Dendritic cell treated with granulocyte-macrophage colony-stimulating factor and Interleukin-4, amounts not matched to agents 40 ng/mL and 50 ng/mL, for 4 days (primary cell): ENCODE measurements at regions not wholly inside any gene's neighbourhood (a gene's known extent, or its start where the extent isn't known, plus 50 kb on each side); places are given as distances from the start of the nearest gene placed in this dataset.

Experiments used
- H3K27ac Mint-ChIP-seq: one replicate; pipeline ENCODE4 v1.8.0; 2022; ENCODE audit warnings: mild to moderate bottlenecking, mixed read lengths
- H3K27me3 Mint-ChIP-seq: one replicate; pipeline ENCODE4 v1.8.0; 2022; ENCODE audit warnings: mild to moderate bottlenecking, mixed read lengths
- H3K36me3 Mint-ChIP-seq: one replicate; pipeline ENCODE4 v1.8.0; 2022; ENCODE audit warnings: low read depth, mixed read lengths
- H3K4me1 Mint-ChIP-seq: one replicate; pipeline ENCODE4 v1.8.0; 2022; ENCODE audit warnings: low read depth, mixed read lengths
- H3K4me3 Mint-ChIP-seq: one replicate; pipeline ENCODE4 v1.8.0; 2022; ENCODE audit warnings: mild to moderate bottlenecking, moderate library complexity, mixed read lengths
- H3K9me3 Mint-ChIP-seq: one replicate; pipeline ENCODE4 v1.8.0; 2022; ENCODE audit warnings: mixed read lengths
- intact Hi-C: fragments of 100-400 bp; cut with micrococcal nuclease; formaldehyde crosslinking; loops from one replicate; pipeline ENCODE4 v1.15.0; 2022

DNA sequence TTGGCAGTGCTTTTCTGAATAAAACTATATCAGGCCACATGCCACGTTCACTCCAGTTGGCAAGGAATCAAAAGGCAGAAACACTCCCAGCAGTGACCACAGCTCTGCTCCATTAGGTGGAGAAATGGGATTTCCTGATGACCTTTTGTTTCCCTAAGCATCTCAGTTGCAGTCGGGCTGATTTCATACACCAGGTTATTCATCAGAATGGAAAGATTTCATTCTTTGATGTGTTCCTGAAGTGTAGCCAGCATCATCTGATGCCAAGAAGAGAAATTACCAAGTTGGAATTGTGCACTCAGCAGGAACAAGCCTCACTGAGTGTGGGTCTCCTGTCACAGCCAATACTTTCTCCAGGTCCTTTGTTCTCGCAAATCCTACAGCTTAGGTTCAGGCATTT lies 193.7 kb downstream of the SPATA18 start:
- Mint-ChIP-seq H3K36me3 (no peaks in the 10 kb centered on the region), H3K4me3 (no peak overlapping the region), H3K9me3 (peaks cover 14% of the 10 kb centered on the region), H3K27ac (no peak overlapping the region), H3K4me1 (no peaks in the 10 kb centered on the region), H3K27me3 (no peaks in the 10 kb centered on the region)
- intact Hi-C loops: loop anchor here (10.0 kb wide), 1 partner anchor 60 kb away; no protein-coding TSS in a partner anchor

DNA sequence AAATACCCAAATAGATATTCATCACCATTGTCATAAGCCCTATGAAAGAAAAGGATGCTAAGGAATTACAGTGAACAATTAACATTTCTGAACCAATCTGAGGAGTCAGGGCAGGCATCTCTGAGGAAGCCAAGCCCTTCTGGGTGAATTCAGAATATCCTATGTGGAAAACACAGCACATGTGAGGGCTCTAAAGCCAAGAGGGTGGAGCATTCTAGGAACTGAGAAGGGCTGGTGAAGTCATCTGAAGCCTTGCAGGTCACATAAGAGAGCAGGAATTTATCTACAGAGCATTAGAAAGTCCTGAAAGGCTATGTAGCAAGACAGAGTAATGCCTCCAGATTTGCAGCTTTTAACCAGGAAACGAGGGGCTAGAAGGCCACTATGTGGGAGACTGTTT lies 195.7 kb downstream of the SPATA18 start:
- Mint-ChIP-seq H3K4me1 (no peaks in the 10 kb centered on the region), H3K4me3 (no peak overlapping the region), H3K27me3 (no peaks in the 10 kb centered on the region), H3K9me3 (peaks cover 7% of the 10 kb centered on the region), H3K36me3 (no peaks in the 10 kb centered on the region), H3K27ac (no peak overlapping the region)
- intact Hi-C loops: loop anchor here (10.0 kb wide), 1 partner anchor 58 kb away; no protein-coding TSS in a partner anchor

DNA sequence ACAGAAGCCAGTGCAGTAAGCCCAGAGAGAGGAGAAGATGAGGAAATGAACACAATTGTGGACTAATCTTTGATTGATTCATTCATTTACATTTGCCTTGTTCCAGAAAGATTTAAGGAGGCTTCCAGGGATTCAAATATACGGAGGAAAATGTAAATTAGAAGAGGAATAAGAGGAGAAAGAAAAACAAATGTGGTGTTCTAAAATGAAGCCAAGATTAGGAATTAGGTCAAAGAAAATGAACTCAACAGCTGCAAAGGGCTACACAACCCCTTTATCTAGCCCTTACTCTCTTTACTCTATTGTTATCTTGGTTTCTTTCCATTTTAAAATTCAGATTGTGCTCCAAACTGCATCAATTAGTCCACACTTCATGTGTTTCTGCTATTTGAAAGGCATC lies 196.8 kb downstream of the SPATA18 start:
- Mint-ChIP-seq H3K36me3 (no peaks in the 10 kb centered on the region), H3K9me3 (peaks cover 17% of the 10 kb centered on the region), H3K4me1 (no peaks in the 10 kb centered on the region), H3K4me3 (no peak overlapping the region), H3K27ac (no peak overlapping the region), H3K27me3 (no peaks in the 10 kb centered on the region)
- intact Hi-C loops: loop anchor here (10.0 kb wide), 1 partner anchor 57 kb away; no protein-coding TSS in a partner anchor

DNA sequence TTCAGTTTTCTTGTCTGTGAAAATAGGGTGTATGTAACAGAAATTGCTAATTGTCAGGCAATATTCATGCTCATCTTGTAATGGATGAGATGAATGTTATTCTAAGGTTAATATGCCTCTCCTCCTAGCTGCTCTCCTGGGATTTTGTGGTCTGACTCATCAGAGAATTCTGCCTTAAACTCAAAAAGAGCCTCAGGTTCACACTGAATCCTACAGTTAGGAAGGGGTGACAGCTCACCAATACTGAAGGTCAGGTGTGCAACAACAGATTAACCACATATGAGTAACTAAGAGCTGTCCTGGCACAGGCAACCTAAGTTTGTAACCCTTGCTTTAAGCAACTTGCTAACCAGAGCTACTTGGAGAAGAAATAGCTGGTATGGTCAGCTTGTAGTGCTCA lies 197.7 kb downstream of the SPATA18 start:
- H3K27ac Mint-ChIP-seq: no peak overlapping the region
- no peaks in the 10 kb centered on the region for H3K4me1 Mint-ChIP-seq
- H3K9me3 Mint-ChIP-seq: peaks cover 26% of the 10 kb centered on the region
- H3K36me3 Mint-ChIP-seq: no peaks in the 10 kb centered on the region
- no peaks in the 10 kb centered on the region for H3K27me3 Mint-ChIP-seq
- intact Hi-C loops: loop anchor here (10.0 kb wide), 1 partner anchor 56 kb away; no protein-coding TSS in a partner anchor
- no peak overlapping the region for H3K4me3 Mint-ChIP-seq

DNA sequence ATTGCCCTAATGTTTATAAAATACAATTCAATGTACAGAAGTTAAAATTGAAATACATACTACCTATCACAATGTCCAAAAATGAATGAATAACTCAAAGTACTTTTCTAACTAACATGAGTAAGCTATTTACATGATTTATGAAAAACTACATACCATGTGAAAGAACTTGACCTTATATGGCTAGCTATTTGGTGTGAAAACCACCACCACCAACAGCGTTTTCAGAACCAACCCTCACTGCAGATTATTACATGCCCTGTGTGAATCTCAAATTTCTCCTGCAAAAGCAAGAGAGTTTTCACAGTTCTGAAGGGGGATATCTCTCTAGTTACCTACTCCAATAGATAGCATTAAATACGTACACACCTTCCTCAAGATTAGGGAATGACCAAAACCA lies 198.5 kb downstream of the SPATA18 start:
- Mint-ChIP-seq H3K4me1 (no peaks in the 10 kb centered on the region), H3K27me3 (no peaks in the 10 kb centered on the region), H3K9me3 (peaks cover 26% of the 10 kb centered on the region), H3K4me3 (no peak overlapping the region), H3K27ac (no peak overlapping the region), H3K36me3 (no peaks in the 10 kb centered on the region)
- intact Hi-C loops: loop anchor here (10.0 kb wide), 1 partner anchor 55 kb away; no protein-coding TSS in a partner anchor

DNA sequence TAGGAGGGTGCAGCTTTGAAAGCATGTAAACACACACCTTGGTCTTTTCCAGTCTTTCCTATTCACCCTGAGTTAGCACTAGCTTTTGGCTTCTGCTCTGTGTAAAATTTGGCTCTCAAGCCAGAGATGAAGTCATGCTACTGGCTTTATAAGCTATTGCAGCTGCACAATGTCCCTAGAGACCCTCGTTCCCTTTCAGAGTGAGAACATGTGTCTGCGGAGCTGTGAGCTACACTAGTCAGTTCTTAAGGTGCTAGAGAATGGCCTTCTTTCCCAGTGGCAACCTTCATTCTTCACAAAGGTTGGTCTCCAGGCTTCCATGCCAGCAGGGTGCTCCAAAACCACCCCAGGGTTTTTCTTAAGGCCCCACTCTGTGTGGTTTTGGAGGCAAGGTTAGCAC lies 199.1 kb downstream of the SPATA18 start:
- Mint-ChIP-seq H3K27me3 (no peaks in the 10 kb centered on the region), H3K9me3 (peaks cover 27% of the 10 kb centered on the region), H3K27ac (no peak overlapping the region), H3K4me1 (no peaks in the 10 kb centered on the region), H3K4me3 (no peak overlapping the region), H3K36me3 (no peaks in the 10 kb centered on the region)
- intact Hi-C loops: no loop called here

DNA sequence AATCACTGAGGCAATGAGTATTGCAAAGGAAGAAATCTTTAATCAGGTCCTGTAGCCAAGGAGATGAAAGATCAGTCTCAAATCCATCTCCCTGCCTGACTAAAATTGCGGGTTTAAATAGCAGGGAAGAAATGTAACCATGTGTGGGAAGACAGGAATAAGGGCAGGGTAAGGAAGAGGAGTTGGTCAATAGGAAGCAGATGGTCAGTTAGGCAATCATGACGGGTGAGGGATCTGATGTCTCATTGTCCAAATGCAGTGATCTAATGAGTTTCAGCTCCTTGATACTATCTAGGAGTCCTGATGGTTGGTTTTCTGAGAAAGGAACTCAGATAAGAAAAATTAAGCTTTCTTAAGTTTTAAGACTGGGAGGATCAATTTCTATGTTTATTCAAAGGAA lies 200.8 kb downstream of the SPATA18 start:
- peaks cover 34% of the 10 kb centered on the region for H3K9me3 Mint-ChIP-seq
- no peaks in the 10 kb centered on the region for H3K4me1 Mint-ChIP-seq
- no peaks in the 10 kb centered on the region for H3K27me3 Mint-ChIP-seq
- intact Hi-C loops: no loop called here
- H3K36me3 Mint-ChIP-seq: no peaks in the 10 kb centered on the region
- H3K27ac Mint-ChIP-seq: no peak overlapping the region
- no peak overlapping the region for H3K4me3 Mint-ChIP-seq

DNA sequence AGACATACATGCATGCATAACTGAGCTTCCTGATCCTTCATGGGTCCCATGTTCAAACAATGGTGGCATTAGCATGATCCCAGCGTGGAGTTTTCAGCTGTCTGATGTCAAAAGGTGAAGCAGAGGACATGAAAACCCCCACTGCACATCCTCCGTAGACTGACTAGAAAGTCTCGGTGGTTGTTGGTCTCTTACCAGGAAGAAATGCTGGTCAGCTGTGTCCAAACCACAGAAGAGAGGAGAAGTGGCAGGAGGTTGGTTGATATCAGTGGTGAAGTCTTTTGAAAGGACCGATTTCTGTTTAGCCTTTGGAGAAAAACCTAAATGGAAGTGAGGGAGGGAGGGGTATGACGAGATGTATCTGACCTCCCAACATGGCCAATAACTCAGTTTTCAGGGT lies 201.9 kb downstream of the SPATA18 start:
- Mint-ChIP-seq H3K27me3 (no peaks in the 10 kb centered on the region), H3K4me1 (no peaks in the 10 kb centered on the region), H3K27ac (no peak overlapping the region), H3K9me3 (peaks cover 34% of the 10 kb centered on the region), H3K36me3 (no peaks in the 10 kb centered on the region), H3K4me3 (no peak overlapping the region)
- intact Hi-C loops: no loop called here

DNA sequence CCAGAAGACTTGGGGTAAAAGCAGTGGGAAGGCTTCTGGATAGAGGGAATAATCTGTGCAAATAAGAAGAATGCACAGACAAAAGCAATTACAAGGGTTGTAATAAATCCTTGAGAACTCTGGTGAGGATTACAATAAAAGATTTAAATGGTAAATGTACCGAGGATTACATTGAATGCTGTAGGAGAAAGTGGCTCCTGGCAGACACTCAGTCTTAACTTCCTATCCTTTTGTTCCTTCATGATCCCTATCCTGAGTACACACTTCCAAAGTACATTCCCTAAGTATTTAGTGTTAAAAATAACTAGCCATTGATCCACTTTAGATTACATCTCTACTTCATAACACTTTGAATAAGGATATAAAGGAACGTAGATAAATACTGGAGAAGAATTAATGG lies 205.4 kb downstream of the SPATA18 start:
- intact Hi-C loops: no loop called here
- Mint-ChIP-seq H3K4me3 (no peak overlapping the region), H3K9me3 (peaks cover 31% of the 10 kb centered on the region), H3K4me1 (no peaks in the 10 kb centered on the region), H3K27me3 (no peaks in the 10 kb centered on the region), H3K27ac (no peak overlapping the region), H3K36me3 (no peaks in the 10 kb centered on the region)

DNA sequence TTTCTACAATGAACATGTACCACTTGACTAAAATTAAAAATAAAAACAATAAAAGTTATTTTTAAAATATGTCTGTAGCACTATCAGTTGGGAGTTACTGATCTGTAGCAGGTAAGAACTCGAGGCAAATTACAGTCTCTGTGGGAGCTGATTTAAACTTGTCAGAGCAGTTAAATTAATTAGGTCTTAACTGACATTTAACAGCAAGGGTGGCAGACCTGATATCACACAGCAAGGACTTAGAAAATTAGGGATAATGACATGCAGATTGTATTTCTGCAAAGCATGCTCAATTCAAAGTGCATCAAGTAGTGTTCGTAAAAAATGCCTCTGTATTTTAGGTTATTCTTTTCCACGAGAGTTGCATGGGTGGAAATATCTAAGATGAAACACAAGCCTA lies 208.9 kb downstream of the SPATA18 start:
- Mint-ChIP-seq H3K36me3 (no peaks in the 10 kb centered on the region), H3K27ac (no peak overlapping the region), H3K9me3 (peaks cover 7% of the 10 kb centered on the region), H3K27me3 (no peaks in the 10 kb centered on the region), H3K4me3 (no peak overlapping the region), H3K4me1 (no peaks in the 10 kb centered on the region)
- intact Hi-C loops: no loop called here

DNA sequence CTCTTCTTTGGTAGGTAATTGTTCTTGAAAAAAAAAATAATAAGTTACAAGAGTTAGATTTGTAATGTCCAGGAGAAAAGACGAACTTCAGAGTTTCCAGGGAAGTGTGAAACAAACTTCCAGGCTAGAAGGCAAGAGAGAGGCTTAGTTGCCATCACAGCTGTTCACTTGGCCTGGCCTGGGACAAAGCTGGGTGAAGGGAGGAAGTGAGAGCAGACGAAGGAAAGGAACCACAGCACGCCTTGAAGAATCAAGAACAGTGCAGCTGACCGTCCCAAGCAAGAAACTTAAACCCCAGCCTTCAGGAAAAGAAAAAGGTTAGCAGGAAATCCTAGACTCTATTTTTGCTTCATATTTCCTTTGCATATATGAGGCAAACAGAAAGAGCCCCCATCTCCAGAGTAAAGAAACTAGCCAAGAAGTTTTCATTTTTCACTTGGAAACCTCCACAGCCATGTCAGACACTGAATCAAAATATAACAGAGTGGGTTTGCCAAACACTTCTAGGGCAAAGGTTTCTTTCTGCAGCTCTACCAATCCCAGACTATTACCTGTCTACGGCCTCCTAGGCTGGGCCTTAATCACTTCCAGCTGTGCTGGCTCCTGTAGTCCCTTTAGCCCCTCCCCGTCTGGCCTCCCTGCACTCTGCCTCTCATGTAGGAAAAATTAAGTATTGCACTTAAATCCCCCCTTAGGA lies 209.6 kb downstream of the SPATA18 start:
- no peaks in the 10 kb centered on the region for H3K36me3 Mint-ChIP-seq
- no peaks in the 10 kb centered on the region for H3K27me3 Mint-ChIP-seq
- H3K27ac Mint-ChIP-seq: no peak overlapping the region
- H3K9me3 Mint-ChIP-seq: peaks cover 2% of the 10 kb centered on the region
- no peak overlapping the region for H3K4me3 Mint-ChIP-seq
- no peaks in the 10 kb centered on the region for H3K4me1 Mint-ChIP-seq
- intact Hi-C loops: no loop called here

DNA sequence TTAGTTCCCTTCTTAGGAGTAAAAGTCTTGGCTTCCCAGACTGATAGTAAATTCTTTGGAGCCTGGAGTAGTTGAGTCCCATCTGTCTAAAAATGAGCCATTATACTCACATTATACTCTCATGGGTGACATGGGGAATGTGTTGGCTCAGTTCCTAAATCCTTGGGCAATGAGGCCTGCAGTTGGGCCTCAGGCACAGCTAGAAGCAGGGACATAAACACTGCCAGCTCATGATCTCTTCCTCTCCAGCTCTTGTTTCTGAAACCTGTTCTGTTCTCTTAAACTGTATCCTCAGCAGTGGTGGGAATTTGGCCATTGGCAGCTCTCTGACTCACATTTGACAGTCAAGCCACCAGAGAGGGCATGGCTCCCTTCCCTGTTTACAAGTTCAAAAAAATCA lies 212.5 kb downstream of the SPATA18 start:
- Mint-ChIP-seq H3K4me3 (no peak overlapping the region), H3K27me3 (no peaks in the 10 kb centered on the region), H3K9me3 (no peaks in the 10 kb centered on the region), H3K4me1 (no peaks in the 10 kb centered on the region), H3K27ac (no peak overlapping the region), H3K36me3 (no peaks in the 10 kb centered on the region)
- intact Hi-C loops: no loop called here

DNA sequence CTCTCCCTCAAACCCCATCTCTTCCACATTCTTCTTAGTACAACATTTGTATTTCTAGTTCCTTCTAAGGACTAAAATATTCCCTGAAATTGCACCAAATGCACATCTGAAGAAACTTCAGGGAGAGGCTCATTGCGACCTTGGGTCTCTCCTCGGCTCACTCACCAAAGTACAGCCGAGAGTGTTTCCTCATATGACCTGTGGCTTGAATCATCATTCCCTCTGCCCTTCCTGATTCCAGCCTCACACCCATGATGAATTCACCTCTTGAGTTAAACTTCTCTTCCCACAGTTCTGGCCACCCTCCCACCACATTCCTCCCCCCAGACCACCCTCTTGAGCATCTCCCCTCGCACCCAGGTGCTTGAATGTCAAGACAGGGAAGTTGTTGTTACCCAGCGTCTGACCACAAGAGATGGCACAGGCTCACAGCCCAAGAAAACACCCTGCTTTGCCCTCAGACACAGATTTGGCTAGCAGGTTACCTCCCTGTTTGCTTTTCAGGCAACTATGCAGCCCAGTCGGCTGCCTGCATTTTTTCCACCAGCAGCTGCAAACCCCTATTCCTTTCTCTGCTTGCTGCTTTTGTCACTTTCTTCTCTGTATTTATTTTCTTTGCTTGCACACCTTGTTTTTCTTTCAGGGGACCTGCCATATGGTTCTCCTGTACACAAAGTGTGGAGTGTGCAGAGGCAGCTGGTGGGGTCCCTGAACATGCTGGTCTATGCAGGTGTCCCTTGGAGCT lies 214.8 kb downstream of the SPATA18 start:
- Mint-ChIP-seq H3K9me3 (no peaks in the 10 kb centered on the region), H3K27ac (no peak overlapping the region), H3K4me1 (no peaks in the 10 kb centered on the region), H3K36me3 (no peaks in the 10 kb centered on the region), H3K4me3 (no peak overlapping the region), H3K27me3 (no peaks in the 10 kb centered on the region)
- intact Hi-C loops: no loop called here

DNA sequence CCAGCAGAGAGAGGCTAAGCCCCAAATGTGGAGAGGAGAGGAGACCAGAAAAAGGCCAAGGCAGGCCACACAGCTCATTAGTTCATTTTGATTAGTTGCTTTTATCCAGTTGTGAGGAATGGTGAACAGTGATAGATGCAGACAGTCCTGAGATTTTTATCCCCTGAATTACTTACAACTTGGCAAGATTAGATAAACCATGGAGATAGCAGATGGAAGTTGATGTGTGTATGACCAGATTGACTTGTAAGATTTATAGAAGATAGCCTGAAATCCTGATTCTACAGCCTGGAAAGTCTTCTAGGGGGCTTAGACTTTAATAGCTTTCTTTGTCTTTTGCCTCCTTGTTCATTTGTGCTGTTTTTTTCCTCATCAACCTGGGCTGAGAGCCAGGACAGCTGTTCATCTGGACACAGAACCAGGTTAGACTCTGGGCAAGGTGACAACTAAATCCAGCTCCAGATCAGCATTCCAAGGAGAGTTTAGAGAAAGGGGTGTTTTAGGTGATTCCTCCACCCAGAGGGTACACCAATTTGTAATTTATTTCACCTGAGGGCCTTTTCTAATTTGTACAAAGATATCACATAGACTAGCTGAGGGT lies 215.5 kb downstream of the SPATA18 start:
- intact Hi-C loops: no loop called here
- Mint-ChIP-seq H3K27ac (no peak overlapping the region), H3K4me1 (no peaks in the 10 kb centered on the region), H3K27me3 (no peaks in the 10 kb centered on the region), H3K4me3 (no peak overlapping the region), H3K36me3 (no peaks in the 10 kb centered on the region), H3K9me3 (no peaks in the 10 kb centered on the region)
